Esophagus squamous epithelium (tissue), 5 donors: ENCODE measurements at regions not wholly inside any gene's neighbourhood (a gene's known extent, or its start where the extent isn't known, plus 50 kb on each side); places are given as distances from the start of the nearest gene placed in this dataset.

Source experiments
- DNase-seq: peaks from one replicate; lab custom pipeline; 2025; lab: John Stamatoyannopoulos, UW
- H3K27ac ChIP-seq, 4 donors: fragments of 200-600 bp; sonication (generic); one replicate each; pipeline ENCODE4 v1.5.1; 2016 to 2019; ENCODE audit warnings: mild to moderate bottlenecking in 1 of 4
- H3K27me3 ChIP-seq, 4 donors: fragments of 200-600 bp; sonication (generic); 1 replicate in 3 of 4; 2 replicates in 1 of 4; pipeline versions ENCODE4 v1.5.1 to v1.6.0; 2017 to 2021; ENCODE audit warnings: antibody characterized with exemption in 1 of 4
- H3K36me3 ChIP-seq, 3 donors: fragments of 200-600 bp; sonication (generic); one replicate each; pipeline ENCODE4 v1.5.1; 2016 to 2019
- H3K4me1 ChIP-seq, 3 donors: fragments of 200-600 bp; sonication (generic); one replicate each; pipeline ENCODE4 v1.5.1; 2017 to 2019
- H3K4me3 ChIP-seq, 4 donors: fragments of 200-600 bp; sonication (generic); 1 replicate in 3 of 4; 2 replicates in 1 of 4; pipeline ENCODE4 v1.5.1; 2016 to 2019; ENCODE audit warnings: mild to moderate bottlenecking in 2 of 4, moderate library complexity in 1 of 4
- H3K9me3 ChIP-seq, 3 donors: fragments of 200-600 bp; sonication (generic); one replicate each; pipeline ENCODE4 v1.5.1; 2016 to 2019
- CTCF ChIP-seq, 6 experiments: fragments of 450-650 bp in 4 of 6; fragments of 200-600 bp in 2 of 6; sonication (generic) in 2 of 6; IDR thresholded peaks; one replicate each; pipeline ENCODE4 v1.5.1; 2016 to 2019; ENCODE audit warnings: antibody characterized with exemption in 6 of 6, mild to moderate bottlenecking in 4 of 6, moderate library complexity in 4 of 6
- POLR2A ChIP-seq, 4 donors: fragments of 450-650 bp; IDR thresholded peaks; one replicate each; pipeline ENCODE4 v1.6.1; 2017; ENCODE audit warnings: antibody characterized with exemption in 4 of 4, mild to moderate bottlenecking in 4 of 4, moderate library complexity in 3 of 4
- WGBS, 2 donors: methylation state at CpG; one replicate each; pipeline ENCODE4 v1.1.5; 2018; 5-methylcytosine and 5-hydroxymethylcytosine counted together
- intact Hi-C: fragments of 100-400 bp; cut with DNase I; formaldehyde crosslinking; loops from one replicate; pipeline ENCODE4 v1.15.0; 2022
- donor health status: DM: yes; HTN: yes; CAD: no.

- 64 to 70% methylated on average over 4 to 5 of the region's 5 CpGs for WGBS, 2 donors
- Histone ChIP-seq H3K4me1 (no peaks in the 10 kb centered on the region), H3K9me3 (no peaks in the 10 kb centered on the region), H3K4me3 (no peak overlapping the region), H3K27ac (no peak overlapping the region), H3K36me3 (no peaks in the 10 kb centered on the region), H3K27me3 (peaks cover 0 to 39% (median 0%) of the 10 kb centered on the region in 4 donors)
- TF ChIP-seq CTCF (IDR thresholded peaks at IDR 0.05) = no peak
- no peak for TF ChIP-seq POLR2A (IDR thresholded peaks at IDR 0.05)
- no peak for DNase-seq
- intact Hi-C loops = no loop called here
Measured at GRCh38 chr12:111066744-111067437, 146.5 kb upstream of the MYL2 start.

GRCh38 chr12:111064982-111065381 lies 144.6 kb upstream of the MYL2 start:
- H3K36me3 ChIP-seq = no peaks in the 10 kb centered on the region
- no peak for DNase-seq

GRCh38 chr12:111064154-111064553 lies 143.8 kb upstream of the MYL2 start:
- H3K9me3 ChIP-seq = no peaks in the 10 kb centered on the region
- no peaks in the 10 kb centered on the region for H3K4me1 ChIP-seq
- H3K4me3 ChIP-seq = no peak overlapping the region
- WGBS, 2 donors = 96 to 100% methylated on average over 2 to 3 of the region's 3 CpGs
- no peak overlapping the region for H3K27ac ChIP-seq
- no peak for DNase-seq
- no peaks in the 10 kb centered on the region for H3K36me3 ChIP-seq
- TF ChIP-seq CTCF (IDR thresholded peaks at IDR 0.05) (no peak), POLR2A (IDR thresholded peaks at IDR 0.05) (no peak)
- intact Hi-C loops = no loop called here
- peaks cover 0 to 27% (median 0%) of the 10 kb centered on the region in 4 donors for H3K27me3 ChIP-seq

More at GRCh38 chr12:111064982-111065381, 144.6 kb upstream of the MYL2 start:
- intact Hi-C loops = no loop called here
- H3K27me3 ChIP-seq = peaks cover 0 to 31% (median 0%) of the 10 kb centered on the region in 4 donors
- no peak overlapping the region for H3K27ac ChIP-seq
- H3K4me1 ChIP-seq = no peaks in the 10 kb centered on the region
- no peaks in the 10 kb centered on the region for H3K9me3 ChIP-seq
- no peak overlapping the region for H3K4me3 ChIP-seq
- 79 to 84% methylated on average over 2 of the region's 2 CpGs for WGBS, 2 donors
- TF ChIP-seq CTCF (IDR thresholded peaks at IDR 0.05) (no peak), POLR2A (IDR thresholded peaks at IDR 0.05) (no peak)

- peaks cover 0 to 20% (median 0%) of the 10 kb centered on the region in 4 donors for H3K27me3 ChIP-seq
- H3K36me3 ChIP-seq = no peaks in the 10 kb centered on the region
- intact Hi-C loops = no loop called here
- no peak for DNase-seq
- H3K4me3 ChIP-seq = no peak overlapping the region
- H3K9me3 ChIP-seq = no peaks in the 10 kb centered on the region
- H3K4me1 ChIP-seq = no peaks in the 10 kb centered on the region
- TF ChIP-seq POLR2A (IDR thresholded peaks at IDR 0.05) = no peak
- no peak for TF ChIP-seq CTCF (IDR thresholded peaks at IDR 0.05)
- H3K27ac ChIP-seq = no peak overlapping the region
- 57 to 63% methylated on average over 19 to 20 of the region's 22 CpGs for WGBS, 2 donors
Measured at GRCh38 chr12:111063295-111064026, 143.1 kb upstream of the MYL2 start.
